ENCODE measurements at regions not wholly inside any gene's neighbourhood (a gene's known extent, or its start where the extent isn't known, plus 50 kb on each side); places are given as distances from the start of the nearest gene placed in this dataset.

DNA sequence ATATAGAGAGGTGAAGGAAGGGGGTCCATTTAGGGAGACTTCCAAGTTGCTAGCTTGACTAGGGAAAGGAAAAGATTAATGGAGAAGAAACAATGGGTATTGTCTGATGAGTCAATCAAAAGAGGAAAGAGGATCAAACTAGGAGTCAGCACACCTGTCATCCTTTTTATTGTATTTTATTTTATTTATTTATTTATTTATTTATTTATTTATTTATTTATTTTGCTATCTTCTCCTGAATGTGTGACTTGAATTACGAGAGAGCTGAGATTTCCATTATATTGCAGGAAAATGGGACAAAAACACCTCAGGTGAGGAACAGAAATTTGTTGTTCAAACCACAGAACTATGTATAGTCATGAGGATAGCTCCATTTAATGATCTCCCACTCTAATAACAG, 58.9 kb downstream of the NUDT11 start:
- Histone ChIP-seq H3K4me1 (ENCODE audit: control insufficient read depth, extremely low read depth, insufficient read depth, low read length) (no peaks in the 10 kb centered on the region), H2AFZ (ENCODE audit: low read length) (no peak overlapping the region), H3K27me3 (ENCODE audit: control insufficient read depth, insufficient read depth, low read length) (no peaks in the 10 kb centered on the region), H3K9ac (ENCODE audit: insufficient read depth, low read length) (no peak overlapping the region), H3K36me3 (ENCODE audit: control insufficient read depth, insufficient read depth, low read length) (no peaks in the 10 kb centered on the region), H3K27ac (ENCODE audit: insufficient read depth, low read length) (no peak overlapping the region), H3K4me2 (ENCODE audit: extremely low read depth, insufficient read depth, low read length) (no peak overlapping the region), H4K20me1 (ENCODE audit: control insufficient read depth, extremely low read depth, insufficient read depth, low read length) (no peaks in the 10 kb centered on the region), H3K9me3 (ENCODE audit: control insufficient read depth, insufficient read depth, low read depth, low read length) (no peaks in the 10 kb centered on the region), H3K79me2 (ENCODE audit: control insufficient read depth, insufficient read depth, low read length) (no peaks in the 10 kb centered on the region), H3K4me3 (replicated peaks in 1 of 4; ENCODE audit: control extremely low read depth in 1 of 4, insufficient read depth in 1 of 4, low read depth in 3 of 4, low read length in 4 of 4) (no peak overlapping the region)
- TF ChIP-seq, protein P1, sequence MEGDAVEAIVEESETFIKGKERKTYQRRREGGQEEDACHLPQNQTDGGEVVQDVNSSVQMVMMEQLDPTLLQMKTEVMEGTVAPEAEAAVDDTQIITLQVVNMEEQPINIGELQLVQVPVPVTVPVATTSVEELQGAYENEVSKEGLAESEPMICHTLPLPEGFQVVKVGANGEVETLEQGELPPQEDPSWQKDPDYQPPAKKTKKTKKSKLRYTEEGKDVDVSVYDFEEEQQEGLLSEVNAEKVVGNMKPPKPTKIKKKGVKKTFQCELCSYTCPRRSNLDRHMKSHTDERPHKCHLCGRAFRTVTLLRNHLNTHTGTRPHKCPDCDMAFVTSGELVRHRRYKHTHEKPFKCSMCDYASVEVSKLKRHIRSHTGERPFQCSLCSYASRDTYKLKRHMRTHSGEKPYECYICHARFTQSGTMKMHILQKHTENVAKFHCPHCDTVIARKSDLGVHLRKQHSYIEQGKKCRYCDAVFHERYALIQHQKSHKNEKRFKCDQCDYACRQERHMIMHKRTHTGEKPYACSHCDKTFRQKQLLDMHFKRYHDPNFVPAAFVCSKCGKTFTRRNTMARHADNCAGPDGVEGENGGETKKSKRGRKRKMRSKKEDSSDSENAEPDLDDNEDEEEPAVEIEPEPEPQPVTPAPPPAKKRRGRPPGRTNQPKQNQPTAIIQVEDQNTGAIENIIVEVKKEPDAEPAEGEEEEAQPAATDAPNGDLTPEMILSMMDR (conservative IDR thresholded peaks at IDR 0.05 in 1 of 2, IDR thresholded peaks at IDR 0.05 in 1 of 2; ENCODE audit: low read depth in 1 of 2, low read length in 2 of 2), result no peak
- no peak for TF ChIP-seq EZH2 (IDR thresholded peaks at IDR 0.05; ENCODE audit: low read length, missing control alignments)
- no peak for DNase-seq (ENCODE audit: low read depth in 2 of 2)

DNA sequence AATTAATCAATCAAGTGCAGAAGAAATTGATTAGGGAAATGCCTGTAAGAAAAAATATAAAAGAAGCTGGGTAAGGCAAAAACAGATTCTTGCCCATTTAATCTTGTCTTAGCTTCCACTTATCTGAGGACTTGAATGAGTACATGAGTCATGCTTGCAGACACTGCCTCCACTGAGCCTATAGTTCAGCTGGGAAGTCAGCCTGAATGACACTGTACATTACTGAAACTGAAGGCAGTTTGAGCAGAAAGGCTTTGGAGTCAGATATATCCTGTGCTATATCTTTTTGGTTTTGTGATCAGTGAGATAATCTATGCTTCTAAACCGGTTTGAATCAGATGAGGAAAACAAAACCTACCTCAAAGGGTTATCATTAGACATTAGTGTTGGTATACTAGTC, 61.3 kb downstream of the NUDT11 start:
- H3K9me3 ChIP-seq (ENCODE audit: control insufficient read depth, insufficient read depth, low read depth, low read length), result no peaks in the 10 kb centered on the region
- H3K4me1 ChIP-seq (ENCODE audit: control insufficient read depth, extremely low read depth, insufficient read depth, low read length), result no peaks in the 10 kb centered on the region
- H3K9ac ChIP-seq (ENCODE audit: insufficient read depth, low read length), result no peak overlapping the region
- H2AFZ ChIP-seq (ENCODE audit: low read length), result no peak overlapping the region
- no peaks in the 10 kb centered on the region for H3K36me3 ChIP-seq (ENCODE audit: control insufficient read depth, insufficient read depth, low read length)
- no peak overlapping the region for H3K4me2 ChIP-seq (ENCODE audit: extremely low read depth, insufficient read depth, low read length)
- no peaks in the 10 kb centered on the region for H4K20me1 ChIP-seq (ENCODE audit: control insufficient read depth, extremely low read depth, insufficient read depth, low read length)
- no peak for DNase-seq (ENCODE audit: low read depth in 2 of 2)
- H3K79me2 ChIP-seq (ENCODE audit: control insufficient read depth, insufficient read depth, low read length), result no peaks in the 10 kb centered on the region
- no peak overlapping the region for H3K4me3 ChIP-seq (replicated peaks in 1 of 4; ENCODE audit: control extremely low read depth in 1 of 4, insufficient read depth in 1 of 4, low read depth in 3 of 4, low read length in 4 of 4)
- no peak overlapping the region for H3K27ac ChIP-seq (ENCODE audit: insufficient read depth, low read length)
- TF ChIP-seq, protein P1 (conservative IDR thresholded peaks at IDR 0.05 in 1 of 2, IDR thresholded peaks at IDR 0.05 in 1 of 2; ENCODE audit: low read depth in 1 of 2, low read length in 2 of 2), result no peak
- no peak for TF ChIP-seq EZH2 (IDR thresholded peaks at IDR 0.05; ENCODE audit: low read length, missing control alignments)
- no peaks in the 10 kb centered on the region for H3K27me3 ChIP-seq (ENCODE audit: control insufficient read depth, insufficient read depth, low read length)

DNA sequence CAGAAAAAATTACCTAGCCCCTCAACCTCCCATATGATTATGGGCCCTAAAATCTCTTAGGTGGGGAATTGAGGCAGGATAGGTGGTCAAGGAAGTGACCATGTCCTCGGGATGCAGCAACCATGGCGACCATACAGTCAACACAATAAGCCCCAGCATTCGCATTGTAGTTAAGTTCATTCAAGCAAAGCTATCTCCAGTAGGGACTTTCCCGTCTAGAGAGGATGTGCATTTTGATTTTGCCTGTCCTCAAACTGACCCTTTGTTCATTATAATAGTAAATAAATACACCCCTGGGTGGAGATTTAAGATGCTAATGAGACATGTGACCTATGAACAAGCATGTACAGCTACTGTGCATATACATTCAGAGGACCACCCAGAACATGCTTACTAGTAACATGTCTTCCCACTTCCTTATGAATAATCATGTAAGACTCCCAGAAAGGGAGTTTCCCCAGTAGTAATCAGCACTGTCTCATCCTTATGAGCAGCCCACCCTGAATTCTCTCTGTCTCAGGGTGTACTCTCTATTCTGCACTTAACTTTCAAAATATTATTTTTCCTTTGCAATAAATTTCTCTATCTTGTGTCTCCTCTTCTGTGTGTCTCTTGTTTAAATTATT, 74.3 kb downstream of the NUDT11 start:
- Histone ChIP-seq H3K4me1 (ENCODE audit: control insufficient read depth, extremely low read depth, insufficient read depth, low read length) (no peaks in the 10 kb centered on the region), H3K9ac (ENCODE audit: insufficient read depth, low read length) (no peak overlapping the region), H3K27me3 (ENCODE audit: control insufficient read depth, insufficient read depth, low read length) (no peaks in the 10 kb centered on the region), H3K9me3 (ENCODE audit: control insufficient read depth, insufficient read depth, low read depth, low read length) (no peaks in the 10 kb centered on the region), H3K4me2 (ENCODE audit: extremely low read depth, insufficient read depth, low read length) (no peak overlapping the region), H2AFZ (ENCODE audit: low read length) (no peak overlapping the region), H3K79me2 (ENCODE audit: control insufficient read depth, insufficient read depth, low read length) (no peaks in the 10 kb centered on the region), H4K20me1 (ENCODE audit: control insufficient read depth, extremely low read depth, insufficient read depth, low read length) (no peaks in the 10 kb centered on the region), H3K27ac (ENCODE audit: insufficient read depth, low read length) (no peak overlapping the region), H3K4me3 (replicated peaks in 1 of 4; ENCODE audit: control extremely low read depth in 1 of 4, insufficient read depth in 1 of 4, low read depth in 3 of 4, low read length in 4 of 4) (no peak overlapping the region), H3K36me3 (ENCODE audit: control insufficient read depth, insufficient read depth, low read length) (no peaks in the 10 kb centered on the region)
- DNase-seq (ENCODE audit: low read depth in 2 of 2), result no peak
- TF ChIP-seq EZH2 (IDR thresholded peaks at IDR 0.05; ENCODE audit: low read length, missing control alignments), result no peak
- TF ChIP-seq, protein P1 (conservative IDR thresholded peaks at IDR 0.05 in 1 of 2, IDR thresholded peaks at IDR 0.05 in 1 of 2; ENCODE audit: low read depth in 1 of 2, low read length in 2 of 2), result no peak

Measured in fibroblast of lung (primary cell).